GM20000 (cell line): ENCODE measurements at regions not wholly inside any gene's neighbourhood (a gene's known extent, or its start where the extent isn't known, plus 50 kb on each side); places are given as distances from the start of the nearest gene placed in this dataset.

Source experiments
- DNase-seq: peaks from one replicate; pipeline ENCODE4 v3.0.0; 2012; ENCODE audit warnings: low spot score
- CTCF ChIP-seq: IDR thresholded peaks from 2 replicates; pipeline ENCODE4 v1.5.1; 2012; ENCODE audit warnings: mild to moderate bottlenecking, control low read depth; ENCODE audit errors: extremely low read depth, missing control alignments

- no peak for TF ChIP-seq CTCF
- DNase-seq: no peak
Measured at GRCh38 chr12:75670216-75670615, 158.8 kb upstream of the KRR1 start.

GRCh38 chr12:75666939-75667334 is 155.5 kb upstream of the KRR1 start:
- TF ChIP-seq CTCF: no peak
- no peak for DNase-seq

- no peak for DNase-seq
- TF ChIP-seq CTCF: no peak
Measured at GRCh38 chr12:75666126-75666938, 154.9 kb upstream of the KRR1 start.

- TF ChIP-seq CTCF: no peak
Measured at GRCh38 chr12:75665216-75665615, 153.8 kb upstream of the KRR1 start.

GRCh38 chr12:75662511-75663159 is 151.2 kb upstream of the KRR1 start:
- TF ChIP-seq CTCF: no peak
- DNase-seq: no peak

More at GRCh38 chr12:75665216-75665615, 153.8 kb upstream of the KRR1 start:
- no peak for DNase-seq

- no peak for DNase-seq
- no peak for TF ChIP-seq CTCF
Measured at GRCh38 chr12:75661908-75662307, 150.5 kb upstream of the KRR1 start.

GRCh38 chr12:75660805-75661404 is 149.5 kb upstream of the KRR1 start:
- DNase-seq: no peak
- TF ChIP-seq CTCF: no peak
